Ishikawa (cell line): ENCODE measurements at regions not wholly inside any gene's neighbourhood (a gene's known extent, or its start where the extent isn't known, plus 50 kb on each side); places are given as distances from the start of the nearest gene placed in this dataset.

Experiments
- CEBPB ChIP-seq: IDR thresholded peaks from 2 replicates; pipeline ENCODE4 v1.6.1; 2012
- CREB1 ChIP-seq: IDR thresholded peaks from 2 replicates; pipeline ENCODE4 v1.6.1; 2012; ENCODE audit warnings: low read depth
- EGR1 ChIP-seq: IDR thresholded peaks from 2 replicates; pipeline ENCODE4 v1.6.1; 2012
- EP300 ChIP-seq: IDR thresholded peaks from 2 replicates; pipeline ENCODE4 v1.6.1; 2012; ENCODE audit warnings: borderline replicate concordance
- FOXM1 ChIP-seq: IDR thresholded peaks from 2 replicates; pipeline ENCODE4 v1.6.1; 2012; ENCODE audit warnings: low read depth, borderline replicate concordance
- NFIC ChIP-seq: IDR thresholded peaks from 2 replicates; pipeline ENCODE4 v1.6.1; 2012
- RAD21 ChIP-seq: IDR thresholded peaks from 2 replicates; pipeline ENCODE4 v1.6.1; 2012; ENCODE audit warnings: low read depth
- TAF1 ChIP-seq: IDR thresholded peaks from 2 replicates; pipeline ENCODE4 v1.6.1; 2012; ENCODE audit warnings: low read depth, mild to moderate bottlenecking
- TCF12 ChIP-seq: IDR thresholded peaks from 2 replicates; pipeline ENCODE4 v1.6.1; 2012; ENCODE audit warnings: low read depth
- TEAD4 ChIP-seq: IDR thresholded peaks from 2 replicates; pipeline ENCODE4 v1.6.1; 2012
- YY1 ChIP-seq: IDR thresholded peaks from 2 replicates; pipeline ENCODE4 v1.6.1; 2012; ENCODE audit warnings: low read depth
- ZBTB7A ChIP-seq: IDR thresholded peaks from 2 replicates; pipeline ENCODE4 v1.6.1; 2012; ENCODE audit warnings: low read depth
- TF ChIP-seq, protein P1 (sequence below): IDR thresholded peaks from 2 replicates; pipeline ENCODE4 v1.6.1; 2012
- TF ChIP-seq, protein P2 (sequence below): IDR thresholded peaks from 2 replicates; pipeline ENCODE4 v1.6.1; 2012
- TF ChIP-seq, protein P3 (sequence below): IDR thresholded peaks from 2 replicates; pipeline ENCODE4 v1.6.1; 2012; ENCODE audit warnings: low read depth, mild to moderate bottlenecking

DNA sequence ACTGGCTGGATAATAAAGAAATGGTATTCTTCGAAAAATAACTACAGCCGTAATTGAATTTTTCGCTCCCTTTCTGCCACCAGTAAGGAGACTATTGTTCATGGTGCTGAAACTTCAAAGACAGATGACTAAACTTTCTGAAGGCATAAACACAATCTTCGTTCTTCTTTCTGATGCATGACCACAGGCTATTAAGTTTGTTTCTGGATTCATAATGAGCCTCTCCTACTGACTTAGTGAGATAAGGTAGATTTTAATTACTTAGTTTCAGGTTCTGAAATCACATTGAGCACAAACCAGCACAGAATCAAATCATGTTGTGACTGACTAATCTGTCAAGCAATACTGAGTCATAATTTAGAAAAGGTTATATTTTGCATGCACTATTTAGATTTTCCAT is 441.8 kb upstream of the CCNG1 start:
- TF ChIP-seq FOXM1, result no peak
- no peak for TF ChIP-seq EGR1
- TF ChIP-seq YY1, result no peak
- TF ChIP-seq NFIC, result no peak
- no peak for TF ChIP-seq CEBPB
- no peak for TF ChIP-seq TAF1
- TF ChIP-seq, protein P1, sequence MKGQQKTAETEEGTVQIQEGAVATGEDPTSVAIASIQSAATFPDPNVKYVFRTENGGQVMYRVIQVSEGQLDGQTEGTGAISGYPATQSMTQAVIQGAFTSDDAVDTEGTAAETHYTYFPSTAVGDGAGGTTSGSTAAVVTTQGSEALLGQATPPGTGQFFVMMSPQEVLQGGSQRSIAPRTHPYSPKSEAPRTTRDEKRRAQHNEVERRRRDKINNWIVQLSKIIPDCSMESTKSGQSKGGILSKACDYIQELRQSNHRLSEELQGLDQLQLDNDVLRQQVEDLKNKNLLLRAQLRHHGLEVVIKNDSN, result no peak
- TF ChIP-seq TEAD4, result no peak
- TF ChIP-seq RAD21, result no peak
- TF ChIP-seq EP300, result no peak
- no peak for TF ChIP-seq ZBTB7A

DNA sequence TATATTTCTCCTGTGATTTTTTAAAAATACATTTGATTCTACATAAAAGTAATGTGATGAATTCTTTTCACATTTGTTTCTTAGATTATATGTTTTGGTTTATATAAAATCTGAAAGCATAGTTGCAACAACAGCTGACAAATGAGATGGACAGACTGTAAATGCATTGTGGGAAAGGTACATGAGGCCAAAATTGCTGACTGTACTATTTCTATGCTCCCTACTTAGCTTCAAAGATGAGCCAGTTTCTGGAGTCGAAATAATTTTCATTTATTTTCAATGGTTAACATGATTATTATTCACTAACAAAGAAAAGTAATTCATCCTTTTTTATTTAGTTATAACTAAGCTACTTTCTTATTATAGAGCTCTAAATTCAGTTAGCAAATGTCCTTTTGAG is 441.3 kb upstream of the CCNG1 start:
- TF ChIP-seq EP300 (no peak), CEBPB (no peak), EGR1 (no peak), TAF1 (no peak), FOXM1 (no peak), TCF12 (no peak), ZBTB7A (no peak), NFIC (no peak), CREB1 (no peak), TEAD4 (no peak), RAD21 (no peak), YY1 (no peak)
- TF ChIP-seq, protein P2, sequence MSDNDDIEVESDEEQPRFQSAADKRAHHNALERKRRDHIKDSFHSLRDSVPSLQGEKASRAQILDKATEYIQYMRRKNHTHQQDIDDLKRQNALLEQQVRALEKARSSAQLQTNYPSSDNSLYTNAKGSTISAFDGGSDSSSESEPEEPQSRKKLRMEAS, result no peak
- TF ChIP-seq, protein P1, result no peak
- TF ChIP-seq, protein P3, sequence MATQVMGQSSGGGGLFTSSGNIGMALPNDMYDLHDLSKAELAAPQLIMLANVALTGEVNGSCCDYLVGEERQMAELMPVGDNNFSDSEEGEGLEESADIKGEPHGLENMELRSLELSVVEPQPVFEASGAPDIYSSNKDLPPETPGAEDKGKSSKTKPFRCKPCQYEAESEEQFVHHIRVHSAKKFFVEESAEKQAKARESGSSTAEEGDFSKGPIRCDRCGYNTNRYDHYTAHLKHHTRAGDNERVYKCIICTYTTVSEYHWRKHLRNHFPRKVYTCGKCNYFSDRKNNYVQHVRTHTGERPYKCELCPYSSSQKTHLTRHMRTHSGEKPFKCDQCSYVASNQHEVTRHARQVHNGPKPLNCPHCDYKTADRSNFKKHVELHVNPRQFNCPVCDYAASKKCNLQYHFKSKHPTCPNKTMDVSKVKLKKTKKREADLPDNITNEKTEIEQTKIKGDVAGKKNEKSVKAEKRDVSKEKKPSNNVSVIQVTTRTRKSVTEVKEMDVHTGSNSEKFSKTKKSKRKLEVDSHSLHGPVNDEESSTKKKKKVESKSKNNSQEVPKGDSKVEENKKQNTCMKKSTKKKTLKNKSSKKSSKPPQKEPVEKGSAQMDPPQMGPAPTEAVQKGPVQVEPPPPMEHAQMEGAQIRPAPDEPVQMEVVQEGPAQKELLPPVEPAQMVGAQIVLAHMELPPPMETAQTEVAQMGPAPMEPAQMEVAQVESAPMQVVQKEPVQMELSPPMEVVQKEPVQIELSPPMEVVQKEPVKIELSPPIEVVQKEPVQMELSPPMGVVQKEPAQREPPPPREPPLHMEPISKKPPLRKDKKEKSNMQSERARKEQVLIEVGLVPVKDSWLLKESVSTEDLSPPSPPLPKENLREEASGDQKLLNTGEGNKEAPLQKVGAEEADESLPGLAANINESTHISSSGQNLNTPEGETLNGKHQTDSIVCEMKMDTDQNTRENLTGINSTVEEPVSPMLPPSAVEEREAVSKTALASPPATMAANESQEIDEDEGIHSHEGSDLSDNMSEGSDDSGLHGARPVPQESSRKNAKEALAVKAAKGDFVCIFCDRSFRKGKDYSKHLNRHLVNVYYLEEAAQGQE, result no peak

DNA sequence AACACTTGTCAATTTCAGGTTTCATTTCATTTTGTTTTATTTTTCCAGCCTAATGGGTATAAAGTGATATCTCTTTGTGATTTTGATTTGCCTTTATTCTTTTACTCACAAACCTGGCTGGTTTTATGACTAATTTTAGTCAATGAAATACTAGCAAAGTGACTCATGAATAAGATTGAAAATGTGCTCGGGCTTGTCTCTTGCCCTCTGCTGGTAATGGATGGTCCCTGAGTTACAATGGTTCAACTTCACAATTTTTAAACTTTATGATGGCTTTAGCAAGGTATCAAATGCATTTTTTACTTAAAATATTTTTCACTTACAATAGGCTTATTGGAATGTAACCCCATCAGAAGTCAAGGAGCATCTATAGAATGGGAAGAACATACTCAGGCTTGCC is 431.4 kb upstream of the CCNG1 start:
- TF ChIP-seq, protein P2, result no peak
- no peak for TF ChIP-seq CREB1
- TF ChIP-seq RAD21, result no peak
- no peak for TF ChIP-seq YY1
- no peak for TF ChIP-seq EP300
- TF ChIP-seq, protein P3, result no peak
- no peak for TF ChIP-seq TCF12
- no peak for TF ChIP-seq FOXM1

DNA sequence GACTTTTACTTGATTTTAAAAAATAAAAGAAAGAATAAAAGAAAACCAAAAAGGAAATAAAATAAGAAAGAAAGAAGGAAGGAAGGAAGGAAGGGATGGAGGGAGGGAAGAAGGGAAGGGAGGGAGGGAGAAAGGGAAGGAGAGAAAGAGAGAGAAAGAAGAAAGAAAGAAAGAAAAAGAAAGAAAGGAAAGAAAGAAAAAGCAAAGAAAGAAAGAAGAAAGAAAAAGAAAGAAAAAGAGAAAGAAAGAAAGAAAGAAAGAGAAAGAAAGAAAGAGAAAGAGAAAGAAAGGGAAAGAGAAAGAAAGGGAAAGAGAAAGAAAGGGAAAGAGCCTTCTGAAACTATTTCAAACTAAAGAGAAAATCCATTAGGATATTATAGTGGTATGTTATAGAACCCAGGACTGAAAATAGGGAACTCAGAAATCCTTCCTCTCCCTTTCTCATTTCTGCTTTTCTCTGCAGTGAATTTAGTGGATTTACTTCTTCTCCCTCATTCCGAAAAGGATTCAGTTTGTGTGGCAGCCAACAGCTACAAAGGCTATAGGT is 414.7 kb upstream of the CCNG1 start:
- no peak for TF ChIP-seq EP300
- no peak for TF ChIP-seq RAD21
- TF ChIP-seq NFIC, result no peak

DNA sequence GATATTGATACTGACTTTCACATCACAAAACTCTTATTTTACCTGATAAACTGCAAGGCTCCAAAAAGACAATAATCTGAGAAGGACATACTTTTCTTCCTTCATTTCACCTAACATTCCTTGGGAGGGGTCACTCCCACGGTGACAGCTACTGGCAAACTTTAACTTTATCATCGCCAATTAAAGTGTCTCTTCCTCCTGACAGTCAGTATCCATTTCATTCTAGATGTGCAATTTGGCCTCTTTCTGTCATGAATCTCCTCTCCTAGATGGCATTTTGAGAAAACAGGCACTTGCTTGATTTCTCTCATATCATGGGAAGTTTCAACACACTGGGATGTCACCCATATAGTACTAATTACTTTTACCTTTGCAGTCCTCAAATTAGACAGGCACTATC is 413.5 kb upstream of the CCNG1 start:
- TF ChIP-seq, protein P2, result no peak
- no peak for TF ChIP-seq RAD21
- no peak for TF ChIP-seq TEAD4
- no peak for TF ChIP-seq EP300
- TF ChIP-seq, protein P3, result no peak
- no peak for TF ChIP-seq EGR1
- no peak for TF ChIP-seq TAF1
- no peak for TF ChIP-seq CREB1
- no peak for TF ChIP-seq ZBTB7A
- no peak for TF ChIP-seq CEBPB
- no peak for TF ChIP-seq TCF12
- TF ChIP-seq FOXM1, result no peak
- TF ChIP-seq YY1, result no peak
- TF ChIP-seq, protein P1, result no peak
